ENCODE measurements at regions not wholly inside any gene's neighbourhood (a gene's known extent, or its start where the extent isn't known, plus 50 kb on each side); places are given as distances from the start of the nearest gene placed in this dataset.

GRCh38 chr4:166481055-166481454 lies 608.0 kb downstream of the TLL1 start:
- Histone ChIP-seq H3K9me3 (ENCODE audit: control insufficient read depth in 2 of 2, insufficient read depth in 1 of 2, low read length in 1 of 2) (no peaks in the 10 kb centered on the region), H3K27me3 (ENCODE audit: control insufficient read depth in 2 of 2, insufficient read depth in 1 of 2, low read length in 1 of 2) (no peaks in the 10 kb centered on the region), H3K4me3 (ENCODE audit: low read length in 2 of 2) (no peak overlapping the region), H3K4me1 (ENCODE audit: control insufficient read depth in 2 of 2, insufficient read depth in 2 of 2, low read length in 2 of 2) (no peaks in the 10 kb centered on the region), H3K36me3 (ENCODE audit: control insufficient read depth in 2 of 2, insufficient read depth in 2 of 2, low read length in 1 of 2) (no peaks in the 10 kb centered on the region), H3K27ac (ENCODE audit: low read depth in 1 of 2, low read length in 1 of 2) (no peak overlapping the region)
- WGBS, result 85% methylated on average over 2 of the region's 2 CpGs
- DNase-seq (ENCODE audit: low read depth in 6 of 9, low spot score in 9 of 9), result no peak

GRCh38 chr4:166481739-166482138 lies 608.7 kb downstream of the TLL1 start:
- Histone ChIP-seq H3K27ac (ENCODE audit: low read depth in 1 of 2, low read length in 1 of 2) (no peak overlapping the region), H3K4me3 (ENCODE audit: low read length in 2 of 2) (no peak overlapping the region), H3K36me3 (ENCODE audit: control insufficient read depth in 2 of 2, insufficient read depth in 2 of 2, low read length in 1 of 2) (no peaks in the 10 kb centered on the region), H3K4me1 (ENCODE audit: control insufficient read depth in 2 of 2, insufficient read depth in 2 of 2, low read length in 2 of 2) (no peaks in the 10 kb centered on the region), H3K9me3 (ENCODE audit: control insufficient read depth in 2 of 2, insufficient read depth in 1 of 2, low read length in 1 of 2) (no peaks in the 10 kb centered on the region), H3K27me3 (ENCODE audit: control insufficient read depth in 2 of 2, insufficient read depth in 1 of 2, low read length in 1 of 2) (no peaks in the 10 kb centered on the region)
- no peak for DNase-seq (ENCODE audit: low read depth in 6 of 9, low spot score in 9 of 9)

GRCh38 chr4:166482758-166483157 lies 609.7 kb downstream of the TLL1 start:
- Histone ChIP-seq H3K4me1 (ENCODE audit: control insufficient read depth in 2 of 2, insufficient read depth in 2 of 2, low read length in 2 of 2) (no peaks in the 10 kb centered on the region), H3K36me3 (ENCODE audit: control insufficient read depth in 2 of 2, insufficient read depth in 2 of 2, low read length in 1 of 2) (no peaks in the 10 kb centered on the region), H3K27ac (ENCODE audit: low read depth in 1 of 2, low read length in 1 of 2) (no peak overlapping the region), H3K27me3 (ENCODE audit: control insufficient read depth in 2 of 2, insufficient read depth in 1 of 2, low read length in 1 of 2) (no peaks in the 10 kb centered on the region), H3K9me3 (ENCODE audit: control insufficient read depth in 2 of 2, insufficient read depth in 1 of 2, low read length in 1 of 2) (no peaks in the 10 kb centered on the region), H3K4me3 (ENCODE audit: low read length in 2 of 2) (no peak overlapping the region)
- DNase-seq (ENCODE audit: low read depth in 6 of 9, low spot score in 9 of 9), result no peak
- 70% methylated on average over 1 of the region's 1 CpG for WGBS

- H3K27me3 ChIP-seq (ENCODE audit: control insufficient read depth in 2 of 2, insufficient read depth in 1 of 2, low read length in 1 of 2), result no peaks in the 10 kb centered on the region
- no peaks in the 10 kb centered on the region for H3K9me3 ChIP-seq (ENCODE audit: control insufficient read depth in 2 of 2, insufficient read depth in 1 of 2, low read length in 1 of 2)
- H3K4me1 ChIP-seq (ENCODE audit: control insufficient read depth in 2 of 2, insufficient read depth in 2 of 2, low read length in 2 of 2), result no peaks in the 10 kb centered on the region
- no peak for DNase-seq (ENCODE audit: low read depth in 6 of 9, low spot score in 9 of 9)
- WGBS, result 100% methylated on average over 1 of the region's 1 CpG
- no peaks in the 10 kb centered on the region for H3K36me3 ChIP-seq (ENCODE audit: control insufficient read depth in 2 of 2, insufficient read depth in 2 of 2, low read length in 1 of 2)
- H3K4me3 ChIP-seq (ENCODE audit: low read length in 2 of 2), result no peak overlapping the region
- H3K27ac ChIP-seq (ENCODE audit: low read depth in 1 of 2, low read length in 1 of 2), result no peak overlapping the region
Observed at GRCh38 chr4:166491635-166492034, 618.6 kb downstream of the TLL1 start.

GRCh38 chr4:166493924-166494345 lies 620.9 kb downstream of the TLL1 start:
- H3K4me1 ChIP-seq (ENCODE audit: control insufficient read depth in 2 of 2, insufficient read depth in 2 of 2, low read length in 2 of 2), result no peaks in the 10 kb centered on the region
- no peaks in the 10 kb centered on the region for H3K9me3 ChIP-seq (ENCODE audit: control insufficient read depth in 2 of 2, insufficient read depth in 1 of 2, low read length in 1 of 2)
- no peaks in the 10 kb centered on the region for H3K27me3 ChIP-seq (ENCODE audit: control insufficient read depth in 2 of 2, insufficient read depth in 1 of 2, low read length in 1 of 2)
- no peak for DNase-seq (ENCODE audit: low read depth in 6 of 9, low spot score in 9 of 9)
- no peak overlapping the region for H3K4me3 ChIP-seq (ENCODE audit: low read length in 2 of 2)
- H3K27ac ChIP-seq (ENCODE audit: low read depth in 1 of 2, low read length in 1 of 2), result no peak overlapping the region
- H3K36me3 ChIP-seq (ENCODE audit: control insufficient read depth in 2 of 2, insufficient read depth in 2 of 2, low read length in 1 of 2), result no peaks in the 10 kb centered on the region
- WGBS, result 31% methylated on average over 2 of the region's 2 CpGs

GRCh38 chr4:166498546-166498945 lies 625.5 kb downstream of the TLL1 start:
- WGBS, result 97% methylated on average over 3 of the region's 3 CpGs
- Histone ChIP-seq H3K27me3 (ENCODE audit: control insufficient read depth in 2 of 2, insufficient read depth in 1 of 2, low read length in 1 of 2) (no peaks in the 10 kb centered on the region), H3K27ac (ENCODE audit: low read depth in 1 of 2, low read length in 1 of 2) (no peak overlapping the region), H3K4me1 (ENCODE audit: control insufficient read depth in 2 of 2, insufficient read depth in 2 of 2, low read length in 2 of 2) (no peaks in the 10 kb centered on the region), H3K36me3 (ENCODE audit: control insufficient read depth in 2 of 2, insufficient read depth in 2 of 2, low read length in 1 of 2) (no peaks in the 10 kb centered on the region), H3K4me3 (ENCODE audit: low read length in 2 of 2) (no peak overlapping the region), H3K9me3 (ENCODE audit: control insufficient read depth in 2 of 2, insufficient read depth in 1 of 2, low read length in 1 of 2) (no peaks in the 10 kb centered on the region)
- DNase-seq (ENCODE audit: low read depth in 6 of 9, low spot score in 9 of 9), result no peak

- WGBS, result 14% methylated on average over 4 of the region's 4 CpGs
Observed at GRCh38 chr4:166499820-166500219, 626.8 kb downstream of the TLL1 start.

GRCh38 chr4:166501941-166502382 lies 628.9 kb downstream of the TLL1 start:
- Histone ChIP-seq H3K27ac (ENCODE audit: low read depth in 1 of 2, low read length in 1 of 2) (no peak overlapping the region), H3K9me3 (ENCODE audit: control insufficient read depth in 2 of 2, insufficient read depth in 1 of 2, low read length in 1 of 2) (no peaks in the 10 kb centered on the region), H3K27me3 (ENCODE audit: control insufficient read depth in 2 of 2, insufficient read depth in 1 of 2, low read length in 1 of 2) (no peaks in the 10 kb centered on the region), H3K36me3 (ENCODE audit: control insufficient read depth in 2 of 2, insufficient read depth in 2 of 2, low read length in 1 of 2) (no peaks in the 10 kb centered on the region), H3K4me1 (ENCODE audit: control insufficient read depth in 2 of 2, insufficient read depth in 2 of 2, low read length in 2 of 2) (no peaks in the 10 kb centered on the region), H3K4me3 (ENCODE audit: low read length in 2 of 2) (no peak overlapping the region)
- 58% methylated on average over 13 of the region's 13 CpGs for WGBS
- peak in 2 of 9 donors; percentile 5 to 9 for DNase-seq (ENCODE audit: low read depth in 6 of 9, low spot score in 9 of 9)

More at GRCh38 chr4:166499820-166500219, 626.8 kb downstream of the TLL1 start:
- Histone ChIP-seq H3K9me3 (ENCODE audit: control insufficient read depth in 2 of 2, insufficient read depth in 1 of 2, low read length in 1 of 2) (no peaks in the 10 kb centered on the region), H3K27ac (ENCODE audit: low read depth in 1 of 2, low read length in 1 of 2) (no peak overlapping the region), H3K27me3 (ENCODE audit: control insufficient read depth in 2 of 2, insufficient read depth in 1 of 2, low read length in 1 of 2) (no peaks in the 10 kb centered on the region), H3K4me3 (ENCODE audit: low read length in 2 of 2) (no peak overlapping the region), H3K36me3 (ENCODE audit: control insufficient read depth in 2 of 2, insufficient read depth in 2 of 2, low read length in 1 of 2) (no peaks in the 10 kb centered on the region), H3K4me1 (ENCODE audit: control insufficient read depth in 2 of 2, insufficient read depth in 2 of 2, low read length in 2 of 2) (no peaks in the 10 kb centered on the region)
- no peak for DNase-seq (ENCODE audit: low read depth in 6 of 9, low spot score in 9 of 9)

GRCh38 chr4:166502660-166503059 lies 629.6 kb downstream of the TLL1 start:
- WGBS, result 89% methylated on average over 9 of the region's 9 CpGs

GRCh38 chr4:166506051-166506450 lies 633.0 kb downstream of the TLL1 start:
- no peaks in the 10 kb centered on the region for H3K36me3 ChIP-seq (ENCODE audit: control insufficient read depth in 2 of 2, insufficient read depth in 2 of 2, low read length in 1 of 2)
- no peak for DNase-seq (ENCODE audit: low read depth in 6 of 9, low spot score in 9 of 9)
- H3K27me3 ChIP-seq (ENCODE audit: control insufficient read depth in 2 of 2, insufficient read depth in 1 of 2, low read length in 1 of 2), result no peaks in the 10 kb centered on the region
- H3K4me1 ChIP-seq (ENCODE audit: control insufficient read depth in 2 of 2, insufficient read depth in 2 of 2, low read length in 2 of 2), result no peaks in the 10 kb centered on the region
- no peak overlapping the region for H3K4me3 ChIP-seq (ENCODE audit: low read length in 2 of 2)
- no peaks in the 10 kb centered on the region for H3K9me3 ChIP-seq (ENCODE audit: control insufficient read depth in 2 of 2, insufficient read depth in 1 of 2, low read length in 1 of 2)
- H3K27ac ChIP-seq (ENCODE audit: low read depth in 1 of 2, low read length in 1 of 2), result no peak overlapping the region
- WGBS, result 92% methylated on average over 3 of the region's 3 CpGs

More at GRCh38 chr4:166502660-166503059, 629.6 kb downstream of the TLL1 start:
- Histone ChIP-seq H3K36me3 (ENCODE audit: control insufficient read depth in 2 of 2, insufficient read depth in 2 of 2, low read length in 1 of 2) (no peaks in the 10 kb centered on the region), H3K9me3 (ENCODE audit: control insufficient read depth in 2 of 2, insufficient read depth in 1 of 2, low read length in 1 of 2) (no peaks in the 10 kb centered on the region), H3K27ac (ENCODE audit: low read depth in 1 of 2, low read length in 1 of 2) (no peak overlapping the region), H3K4me3 (ENCODE audit: low read length in 2 of 2) (no peak overlapping the region), H3K4me1 (ENCODE audit: control insufficient read depth in 2 of 2, insufficient read depth in 2 of 2, low read length in 2 of 2) (no peaks in the 10 kb centered on the region), H3K27me3 (ENCODE audit: control insufficient read depth in 2 of 2, insufficient read depth in 1 of 2, low read length in 1 of 2) (no peaks in the 10 kb centered on the region)
- DNase-seq (ENCODE audit: low read depth in 6 of 9, low spot score in 9 of 9), result no peak
